SK-N-SH treated with all-trans-retinoic acid at 6 μM for 48 hours (cell line): ENCODE measurements at regions not wholly inside any gene's neighbourhood (a gene's known extent, or its start where the extent isn't known, plus 50 kb on each side); places are given as distances from the start of the nearest gene placed in this dataset.

ENCODE experiments used
- ATAC-seq: fragments of 200-7000 bp; cut with Tn5 transposase; 3 replicates; pipeline ENCODE4 v1.9.1; 2020; ENCODE audit warnings: mild to moderate bottlenecking, moderate library complexity
- ARNTL ChIP-seq: fragments of 450-650 bp; formaldehyde crosslinking; IDR thresholded peaks from 2 replicates; pipeline ENCODE4 v1.5.0; 2020; ENCODE audit warnings: low read depth, mild to moderate bottlenecking, moderate library complexity, borderline replicate concordance
- CREB5 ChIP-seq: fragments of 250-450 bp; sonication (Bioruptor Pico); IDR thresholded peaks from 2 replicates; pipeline ENCODE4 v1.5.1; 2020; ENCODE audit warnings: low read depth, mild to moderate bottlenecking, moderate library complexity
- CSDC2 ChIP-seq: fragments of 250-450 bp; sonication (Bioruptor Pico); IDR thresholded peaks from 2 replicates; pipeline ENCODE4 v1.5.0; 2020; ENCODE audit warnings: mild to moderate bottlenecking, moderate library complexity
- ESRRG ChIP-seq: fragments of 250-450 bp; sonication (Bioruptor Pico); IDR thresholded peaks from 2 replicates; pipeline ENCODE4 v1.6.1; 2021; ENCODE audit warnings: mild to moderate bottlenecking
- ISL1 ChIP-seq: fragments of 250-450 bp; sonication (Bioruptor Pico); IDR thresholded peaks from 2 replicates; pipeline ENCODE4 v2.1.2; 2022; ENCODE audit warnings: mild to moderate bottlenecking, moderate library complexity
- OSR1 ChIP-seq: fragments of 250-450 bp; sonication (Bioruptor Pico); IDR thresholded peaks from 2 replicates; pipeline ENCODE4 v1.8.0; 2022; ENCODE audit warnings: moderate library complexity, mild to moderate bottlenecking, inconsistent platforms
- PPARA ChIP-seq: fragments of 250-450 bp; sonication (Bioruptor Pico); IDR thresholded peaks from 2 replicates; pipeline ENCODE4 v1.5.0; 2020; ENCODE audit warnings: mild to moderate bottlenecking, borderline replicate concordance
- RARB ChIP-seq: fragments of 250-450 bp; sonication (Bioruptor Pico); IDR thresholded peaks from 2 replicates; pipeline ENCODE4 v1.8.0; 2021; ENCODE audit warnings: mild to moderate bottlenecking, moderate library complexity
- SNAI2 ChIP-seq: fragments of 250-450 bp; sonication (Bioruptor Pico); IDR thresholded peaks from 2 replicates; pipeline ENCODE4 v1.5.0; 2020; ENCODE audit warnings: mild to moderate bottlenecking, moderate library complexity
- TCF4 ChIP-seq: fragments of 250-450 bp; sonication (Bioruptor Pico); IDR thresholded peaks from 2 replicates; pipeline ENCODE4 v1.8.0; 2021; ENCODE audit warnings: mild to moderate bottlenecking, moderate library complexity, borderline replicate concordance
- TOX ChIP-seq: fragments of 250-450 bp; sonication (Bioruptor Pico); IDR thresholded peaks from 2 replicates; pipeline ENCODE4 v1.8.0; 2021; ENCODE audit warnings: mild to moderate bottlenecking, moderate library complexity, borderline replicate concordance
- TSHZ2 ChIP-seq: fragments of 250-450 bp; sonication (Bioruptor Pico); IDR thresholded peaks from 2 replicates; pipeline ENCODE4 v1.5.0; 2020; ENCODE audit warnings: mild to moderate bottlenecking, moderate library complexity
- ZC3H10 ChIP-seq: fragments of 250-450 bp; sonication (Bioruptor Pico); IDR thresholded peaks from 2 replicates; pipeline ENCODE4 v1.5.1; 2021; ENCODE audit warnings: mild to moderate bottlenecking, moderate library complexity
- ZFP3 ChIP-seq: fragments of 250-450 bp; sonication (Bioruptor Pico); IDR thresholded peaks from 2 replicates; pipeline ENCODE4 v1.5.0; 2020; ENCODE audit warnings: mild to moderate bottlenecking, moderate library complexity
- ZFP30 ChIP-seq: fragments of 450-650 bp; formaldehyde crosslinking; IDR thresholded peaks from 2 replicates; pipeline ENCODE4 v1.5.0; 2022; ENCODE audit warnings: mild to moderate bottlenecking, moderate library complexity
- ZNF565 ChIP-seq: fragments of 450-650 bp; formaldehyde crosslinking; conservative IDR thresholded peaks from 2 replicates; pipeline ENCODE4 v1.5.0; 2020; ENCODE audit warnings: low read depth, mild to moderate bottlenecking, moderate library complexity
- ZNF8 ChIP-seq: fragments of 450-650 bp; formaldehyde crosslinking; IDR thresholded peaks from 2 replicates; pipeline ENCODE4 v1.5.0; 2020; ENCODE audit warnings: mild to moderate bottlenecking, moderate library complexity
- TF ChIP-seq, protein P1 (sequence below): fragments of 250-450 bp; sonication (Bioruptor Pico); IDR thresholded peaks from 2 replicates; pipeline ENCODE4 v1.5.1; 2021; ENCODE audit warnings: mild to moderate bottlenecking, moderate library complexity
- TF ChIP-seq, protein P2 (sequence below): fragments of 250-450 bp; sonication (Bioruptor Pico); IDR thresholded peaks from 2 replicates; pipeline ENCODE4 v1.8.0; 2020; ENCODE audit warnings: mild to moderate bottlenecking, moderate library complexity, borderline replicate concordance

GRCh38 chr9:87088621-87089365 lies 141.5 kb upstream of the GAS1 start:
- ATAC-seq, result no peak
- no peak for TF ChIP-seq CSDC2 (CRISPR knock-in tag)
- TF ChIP-seq CREB5 (CRISPR knock-in tag), result no peak
- no peak for TF ChIP-seq RARB
- no peak for TF ChIP-seq ZNF565
- no peak for TF ChIP-seq TCF4 (CRISPR knock-in tag)
- TF ChIP-seq PPARA (CRISPR knock-in tag), result no peak
- no peak for TF ChIP-seq ZC3H10 (CRISPR knock-in tag)
- TF ChIP-seq ZFP3 (CRISPR knock-in tag), result no peak
- TF ChIP-seq OSR1 (CRISPR knock-in tag), result no peak
- no peak for TF ChIP-seq ZNF8 (CRISPR knock-in tag)
- TF ChIP-seq, protein P1, sequence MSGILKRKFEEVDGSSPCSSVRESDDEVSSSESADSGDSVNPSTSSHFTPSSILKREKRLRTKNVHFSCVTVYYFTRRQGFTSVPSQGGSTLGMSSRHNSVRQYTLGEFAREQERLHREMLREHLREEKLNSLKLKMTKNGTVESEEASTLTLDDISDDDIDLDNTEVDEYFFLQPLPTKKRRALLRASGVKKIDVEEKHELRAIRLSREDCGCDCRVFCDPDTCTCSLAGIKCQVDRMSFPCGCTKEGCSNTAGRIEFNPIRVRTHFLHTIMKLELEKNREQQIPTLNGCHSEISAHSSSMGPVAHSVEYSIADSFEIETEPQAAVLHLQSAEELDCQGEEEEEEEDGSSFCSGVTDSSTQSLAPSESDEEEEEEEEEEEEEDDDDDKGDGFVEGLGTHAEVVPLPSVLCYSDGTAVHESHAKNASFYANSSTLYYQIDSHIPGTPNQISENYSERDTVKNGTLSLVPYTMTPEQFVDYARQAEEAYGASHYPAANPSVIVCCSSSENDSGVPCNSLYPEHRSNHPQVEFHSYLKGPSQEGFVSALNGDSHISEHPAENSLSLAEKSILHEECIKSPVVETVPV (CRISPR knock-in tag), result no peak
- no peak for TF ChIP-seq ESRRG (CRISPR knock-in tag)
- TF ChIP-seq, protein P2, sequence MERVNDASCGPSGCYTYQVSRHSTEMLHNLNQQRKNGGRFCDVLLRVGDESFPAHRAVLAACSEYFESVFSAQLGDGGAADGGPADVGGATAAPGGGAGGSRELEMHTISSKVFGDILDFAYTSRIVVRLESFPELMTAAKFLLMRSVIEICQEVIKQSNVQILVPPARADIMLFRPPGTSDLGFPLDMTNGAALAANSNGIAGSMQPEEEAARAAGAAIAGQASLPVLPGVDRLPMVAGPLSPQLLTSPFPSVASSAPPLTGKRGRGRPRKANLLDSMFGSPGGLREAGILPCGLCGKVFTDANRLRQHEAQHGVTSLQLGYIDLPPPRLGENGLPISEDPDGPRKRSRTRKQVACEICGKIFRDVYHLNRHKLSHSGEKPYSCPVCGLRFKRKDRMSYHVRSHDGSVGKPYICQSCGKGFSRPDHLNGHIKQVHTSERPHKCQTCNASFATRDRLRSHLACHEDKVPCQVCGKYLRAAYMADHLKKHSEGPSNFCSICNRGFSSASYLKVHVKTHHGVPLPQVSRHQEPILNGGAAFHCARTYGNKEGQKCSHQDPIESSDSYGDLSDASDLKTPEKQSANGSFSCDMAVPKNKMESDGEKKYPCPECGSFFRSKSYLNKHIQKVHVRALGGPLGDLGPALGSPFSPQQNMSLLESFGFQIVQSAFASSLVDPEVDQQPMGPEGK (CRISPR knock-in tag), result no peak
- TF ChIP-seq ISL1 (CRISPR knock-in tag), result no peak
- TF ChIP-seq ZFP30, result no peak

GRCh38 chr9:87089506-87089905 lies 142.2 kb upstream of the GAS1 start:
- TF ChIP-seq TSHZ2 (CRISPR knock-in tag) (no peak), TOX (no peak), CREB5 (CRISPR knock-in tag) (no peak), ARNTL (CRISPR knock-in tag) (no peak)
- TF ChIP-seq, protein P2 (CRISPR knock-in tag), result no peak
- ATAC-seq, result no peak

DNA sequence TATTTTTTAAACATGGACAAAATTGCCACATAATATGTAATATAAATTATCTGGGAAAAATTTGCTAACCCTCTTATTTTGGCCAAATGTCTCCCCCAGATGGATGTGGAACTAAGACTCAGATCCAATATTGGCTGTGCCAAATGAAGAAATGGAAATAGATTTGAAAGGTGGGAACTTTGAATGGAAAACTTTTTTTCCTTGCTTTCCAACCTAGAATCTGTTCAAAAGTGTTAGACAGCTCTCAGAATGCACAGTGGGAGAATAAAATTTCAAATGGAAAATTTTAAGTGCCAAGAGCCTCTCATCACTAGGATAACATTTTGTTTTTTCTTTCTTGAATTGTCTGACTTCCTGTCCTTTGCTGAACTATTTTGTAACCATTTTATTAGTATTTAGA lies 142.6 kb upstream of the GAS1 start:
- no peak for ATAC-seq
- TF ChIP-seq ESRRG (CRISPR knock-in tag), result no peak
- no peak for TF ChIP-seq SNAI2 (CRISPR knock-in tag)
- no peak for TF ChIP-seq OSR1 (CRISPR knock-in tag)
- no peak for TF ChIP-seq ISL1 (CRISPR knock-in tag)
- no peak for TF ChIP-seq TCF4 (CRISPR knock-in tag)
- TF ChIP-seq TSHZ2 (CRISPR knock-in tag), result no peak
- TF ChIP-seq ARNTL (CRISPR knock-in tag), result no peak
- no peak for TF ChIP-seq CREB5 (CRISPR knock-in tag)
- no peak for TF ChIP-seq ZFP3 (CRISPR knock-in tag)
- TF ChIP-seq, protein P2 (CRISPR knock-in tag), result no peak
